Mesothelial cell of epicardium (in vitro differentiated cells): ENCODE measurements at regions not wholly inside any gene's neighbourhood (a gene's known extent, or its start where the extent isn't known, plus 50 kb on each side); places are given as distances from the start of the nearest gene placed in this dataset.

Experiments used
- DNase-seq, 2 experiments: peaks; one replicate each; pipeline ENCODE4 v3.0.0; 2021; ENCODE audit warnings: low spot score in 2 of 2; ENCODE audit not compliant: unreplicated experiment in 2 of 2
- H3K27ac Mint-ChIP-seq: 2 replicates; pipeline ENCODE4 v1.8.0; 2021; ENCODE audit warnings: mixed read lengths
- H3K27me3 Mint-ChIP-seq: 2 replicates; pipeline ENCODE4 v1.8.0; 2021; ENCODE audit warnings: low read depth, mixed read lengths
- H3K36me3 Mint-ChIP-seq: 2 replicates; pipeline ENCODE4 v1.8.0; 2021; ENCODE audit warnings: mixed read lengths
- H3K4me1 Mint-ChIP-seq: 2 replicates; pipeline ENCODE4 v1.8.0; 2021; ENCODE audit warnings: mixed read lengths
- H3K4me3 Mint-ChIP-seq: 2 replicates; pipeline ENCODE4 v1.8.0; 2021; ENCODE audit warnings: mild to moderate bottlenecking, moderate library complexity, mixed read lengths
- H3K9me3 Mint-ChIP-seq: 2 replicates; pipeline ENCODE4 v1.8.0; 2021; ENCODE audit warnings: mixed read lengths
- CTCF ChIP-seq: fragments of 200-600 bp; sonication (generic); IDR thresholded peaks from one replicate; pipeline ENCODE4 v1.5.0; 2021; ENCODE audit warnings: antibody characterized with exemption; ENCODE audit not compliant: unreplicated experiment

DNA sequence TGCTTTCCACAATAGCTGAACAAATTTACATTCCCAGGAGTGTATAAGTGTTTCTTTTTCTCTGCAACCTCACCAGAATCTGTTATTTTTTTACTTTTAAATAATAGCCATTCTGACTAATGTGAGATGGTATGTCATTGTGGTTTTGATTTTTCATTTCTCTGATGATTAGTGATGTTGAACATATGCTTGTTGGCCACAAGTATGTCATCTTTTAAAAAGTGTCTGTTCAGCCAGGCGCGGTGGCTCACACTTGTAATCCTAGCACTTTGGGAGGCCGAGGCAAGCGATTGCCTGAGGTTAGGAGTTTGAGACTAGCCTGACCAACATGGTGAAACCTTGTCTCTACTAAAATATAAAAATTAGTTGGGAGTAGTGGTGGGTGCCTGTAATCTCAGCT, 619.3 kb downstream of the SI start:
- H3K27me3 Mint-ChIP-seq, result no peaks in the 10 kb centered on the region
- no peaks in the 10 kb centered on the region for H3K36me3 Mint-ChIP-seq
- no peak overlapping the region for H3K27ac Mint-ChIP-seq
- peaks cover 10% of the 10 kb centered on the region for H3K9me3 Mint-ChIP-seq
- DNase-seq, result no peak
- H3K4me1 Mint-ChIP-seq, result no peaks in the 10 kb centered on the region
- TF ChIP-seq CTCF, result no peak
- no peak overlapping the region for H3K4me3 Mint-ChIP-seq

DNA sequence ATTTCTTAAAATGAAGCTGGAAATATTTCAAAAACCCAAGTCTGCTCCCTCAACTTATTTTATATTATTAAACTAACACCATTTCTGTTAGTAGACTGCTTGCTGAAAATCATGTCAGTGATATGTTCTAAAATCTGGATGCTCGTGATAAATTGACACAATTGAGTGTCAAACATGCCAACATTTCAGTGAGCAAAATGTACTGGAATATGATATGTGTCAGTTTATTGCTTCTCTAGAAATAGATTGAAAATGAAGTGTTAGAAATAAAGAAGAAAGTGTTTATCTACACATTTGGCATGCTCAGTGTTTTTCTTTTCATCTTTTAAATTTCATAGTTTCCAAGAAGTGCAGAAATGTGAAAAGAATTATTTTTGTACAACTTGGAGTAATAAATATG, 624.6 kb downstream of the SI start:
- no peaks in the 10 kb centered on the region for H3K36me3 Mint-ChIP-seq
- DNase-seq, result no peak
- H3K4me1 Mint-ChIP-seq, result no peaks in the 10 kb centered on the region
- no peak overlapping the region for H3K27ac Mint-ChIP-seq
- no peaks in the 10 kb centered on the region for H3K27me3 Mint-ChIP-seq
- H3K9me3 Mint-ChIP-seq, result peaks cover 8% of the 10 kb centered on the region
- no peak for TF ChIP-seq CTCF
- H3K4me3 Mint-ChIP-seq, result no peak overlapping the region

DNA sequence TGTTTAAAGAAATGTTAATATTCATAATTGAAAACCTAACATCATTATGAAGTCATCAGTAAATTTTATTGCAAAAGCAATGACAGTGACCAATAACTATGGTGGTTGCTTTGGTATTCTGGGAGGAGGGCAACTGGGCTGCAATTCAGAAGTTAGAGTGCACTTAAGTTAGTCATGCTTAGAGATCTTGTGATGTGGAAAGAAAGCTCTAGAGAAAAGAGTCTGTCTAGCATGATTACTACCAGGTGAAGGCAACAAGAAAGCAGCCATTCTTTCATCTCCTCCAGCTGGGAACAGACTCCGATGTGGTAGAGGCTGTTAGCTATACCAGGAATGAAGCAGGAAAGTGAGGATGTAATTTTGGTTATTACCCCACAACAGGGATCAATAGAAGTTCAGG, 625.6 kb downstream of the SI start:
- H3K4me1 Mint-ChIP-seq, result no peaks in the 10 kb centered on the region

DNA sequence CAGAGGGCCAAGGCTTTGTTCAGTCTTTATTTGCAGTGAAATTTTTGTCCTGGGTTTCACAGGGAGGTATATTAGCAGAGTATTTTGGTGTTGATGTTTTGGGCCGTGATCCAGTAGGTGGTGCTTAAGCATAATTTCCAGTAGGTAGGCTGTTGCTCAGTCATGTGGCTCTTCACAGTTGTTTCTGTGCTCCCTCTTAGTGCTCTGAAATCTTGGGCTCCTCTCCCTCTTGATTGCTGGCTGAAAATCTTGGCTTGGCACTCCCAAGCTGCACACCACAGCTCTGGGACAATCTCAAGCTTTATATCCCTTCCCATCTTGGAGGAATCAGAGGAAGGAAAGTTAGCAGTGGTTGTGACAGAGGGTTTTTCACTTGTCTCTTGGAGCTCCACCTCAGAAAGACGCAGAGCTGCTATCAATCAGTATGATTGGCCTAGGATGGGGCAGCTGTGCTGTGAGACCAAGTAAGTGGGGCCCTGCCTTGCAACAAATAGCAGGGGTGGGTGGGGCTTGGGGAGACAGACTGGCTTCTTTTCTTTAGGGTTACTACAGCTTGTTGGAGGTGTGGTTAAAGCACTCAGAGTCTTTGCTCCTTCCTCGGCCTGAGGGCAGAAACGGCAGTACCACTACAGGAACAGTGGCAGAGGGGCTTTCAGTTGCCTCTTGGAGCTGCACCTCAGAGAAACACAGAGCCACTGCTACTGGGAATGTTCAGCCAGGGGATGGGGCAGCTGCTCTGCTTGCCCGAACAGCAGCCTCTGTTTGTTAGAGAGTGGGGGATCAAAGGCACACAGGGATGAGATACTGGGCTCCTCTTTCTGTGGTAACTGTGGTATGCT, 627.0 kb downstream of the SI start:
- Mint-ChIP-seq H3K36me3 (peaks cover 4% of the 10 kb centered on the region), H3K4me3 (no peak overlapping the region), H3K27ac (no peak overlapping the region), H3K9me3 (peaks cover 22% of the 10 kb centered on the region), H3K27me3 (no peaks in the 10 kb centered on the region), H3K4me1 (no peaks in the 10 kb centered on the region)
- TF ChIP-seq CTCF, result no peak
- DNase-seq, result no peak

More for the DNA sequence above, 625.6 kb downstream of the SI start:
- no peak for DNase-seq
- Mint-ChIP-seq H3K27me3 (no peaks in the 10 kb centered on the region), H3K4me3 (no peak overlapping the region), H3K36me3 (peaks cover 3% of the 10 kb centered on the region), H3K27ac (no peak overlapping the region), H3K9me3 (peaks cover 12% of the 10 kb centered on the region)
- TF ChIP-seq CTCF, result no peak

DNA sequence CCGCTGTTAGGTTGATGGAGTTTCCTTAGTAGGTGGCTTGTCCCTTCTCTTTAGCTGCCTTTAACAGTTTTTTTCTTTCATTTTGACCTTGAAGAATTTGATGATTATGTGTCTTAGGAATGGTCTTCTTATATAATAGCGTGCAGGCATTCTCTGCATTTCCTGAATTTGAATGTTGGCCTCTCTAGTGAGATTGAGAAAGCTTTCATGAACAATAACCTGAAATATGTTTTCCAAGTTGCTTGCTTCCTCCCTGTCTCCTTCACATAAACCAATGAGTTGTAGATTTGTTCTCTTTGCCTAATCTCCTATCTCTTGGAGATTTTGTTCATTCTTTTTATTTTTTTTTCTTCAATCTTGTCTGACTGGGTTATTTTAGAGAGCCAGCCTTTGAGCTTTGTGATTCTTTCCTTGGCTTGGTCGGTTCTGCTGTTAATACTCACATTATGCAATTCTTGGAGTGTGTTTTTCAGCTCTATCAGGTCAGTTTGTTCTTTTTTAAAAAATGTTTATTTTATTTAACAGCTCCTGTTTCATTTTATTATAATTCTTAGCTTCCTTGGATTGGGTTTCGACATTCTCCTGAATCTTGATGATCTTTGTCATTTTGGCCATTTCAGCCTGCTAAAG, 627.9 kb downstream of the SI start:
- Mint-ChIP-seq H3K4me3 (no peak overlapping the region), H3K27ac (no peak overlapping the region), H3K36me3 (peaks cover 4% of the 10 kb centered on the region), H3K4me1 (no peaks in the 10 kb centered on the region), H3K9me3 (peaks cover 25% of the 10 kb centered on the region), H3K27me3 (no peaks in the 10 kb centered on the region)
- TF ChIP-seq CTCF, result no peak
- DNase-seq, result no peak
